CD14-positive monocyte (primary cell): ENCODE measurements at regions not wholly inside any gene's neighbourhood (a gene's known extent, or its start where the extent isn't known, plus 50 kb on each side); places are given as distances from the start of the nearest gene placed in this dataset.

ENCODE experiments used
- DNase-seq, 3 donors: peaks; one replicate each; pipeline ENCODE4 v3.0.0-alpha.2; 2011 to 2022
- H2AFZ ChIP-seq: 2 replicates; pipeline ENCODE4 v1.6.0; 2012; ENCODE audit warnings: mild to moderate bottlenecking, low read depth, low read length, inconsistent platforms; ENCODE audit not compliant: insufficient read depth, poor library complexity, severe bottlenecking
- H3K27ac ChIP-seq, 2 donors: 1 replicate in 1 of 2; 2 replicates in 1 of 2; pipeline ENCODE4 v1.5.1; 2012 to 2013; ENCODE audit warnings: low read length in 2 of 2, control low read depth in 1 of 2, inconsistent platforms in 1 of 2, low read depth in 1 of 2, mild to moderate bottlenecking in 1 of 2
- H3K27me3 ChIP-seq, 2 donors: one replicate each; pipeline versions ENCODE4 v1.6.0 to v1.6.1; 2011 to 2013; ENCODE audit warnings: low read length in 2 of 2; ENCODE audit not compliant: control insufficient read depth in 2 of 2, insufficient read depth in 2 of 2
- H3K36me3 ChIP-seq, 2 donors: replicated peaks in 1 of 2; 1 replicate in 1 of 2; 2 replicates in 1 of 2; pipeline versions ENCODE4 v1.5.1 to v1.6.1; 2012 to 2013; ENCODE audit warnings: low read length in 2 of 2, control low read depth in 1 of 2, inconsistent platforms in 1 of 2, mild to moderate bottlenecking in 1 of 2; ENCODE audit not compliant: insufficient read depth in 2 of 2, control insufficient read depth in 1 of 2
- H3K4me1 ChIP-seq, 2 donors: 1 replicate in 1 of 2; 2 replicates in 1 of 2; pipeline versions ENCODE4 v1.5.1 to v1.6.1; 2012 to 2013; ENCODE audit warnings: low read length in 2 of 2, control low read depth in 1 of 2, inconsistent platforms in 1 of 2, mild to moderate bottlenecking in 1 of 2, moderate library complexity in 1 of 2; ENCODE audit not compliant: insufficient read depth in 2 of 2, control insufficient read depth in 1 of 2
- H3K4me2 ChIP-seq: replicated peaks from 2 replicates; pipeline ENCODE3; 2012; ENCODE audit warnings: low read length, moderate library complexity, mild to moderate bottlenecking; ENCODE audit not compliant: poor library complexity, severe bottlenecking; ENCODE audit errors: extremely low read depth
- H3K4me3 ChIP-seq, 3 experiments: fragments of 200-600 bp in 1 of 3; sonication (generic) in 1 of 3; replicated peaks in 1 of 3; 1 replicate in 2 of 3; 2 replicates in 1 of 3; pipeline ENCODE4 v1.5.1; 2011 to 2013; ENCODE audit warnings: low read length in 3 of 3, mild to moderate bottlenecking in 3 of 3, control low read depth in 2 of 3, low read depth in 2 of 3, inconsistent platforms in 1 of 3, moderate library complexity in 1 of 3
- H3K79me2 ChIP-seq: 2 replicates; pipeline ENCODE4 v1.6.0; 2012; ENCODE audit warnings: mild to moderate bottlenecking, control low read depth, inconsistent platforms, low read length, moderate library complexity; ENCODE audit not compliant: insufficient read depth
- H3K9ac ChIP-seq: 2 replicates; pipeline ENCODE4 v1.6.0; 2017; ENCODE audit warnings: low read length, mild to moderate bottlenecking; ENCODE audit not compliant: insufficient read depth, poor library complexity, severe bottlenecking
- H3K9me3 ChIP-seq, 2 donors: replicated peaks in 1 of 2; 1 replicate in 1 of 2; 2 replicates in 1 of 2; pipeline versions ENCODE4 v1.5.1 to v1.6.1; 2012 to 2013; ENCODE audit warnings: low read length in 2 of 2, control low read depth in 1 of 2; ENCODE audit not compliant: control insufficient read depth in 1 of 2, insufficient read depth in 1 of 2
- H4K20me1 ChIP-seq: 2 replicates; pipeline ENCODE4 v1.6.0; 2012; ENCODE audit warnings: mild to moderate bottlenecking, low read length, control low read depth, moderate library complexity; ENCODE audit not compliant: insufficient read depth
- H3K27ac Mint-ChIP-seq, 7 donors: one replicate each; pipeline ENCODE4 v1.8.0; 2020; ENCODE audit warnings: mild to moderate bottlenecking in 7 of 7, mixed read lengths in 7 of 7, moderate library complexity in 6 of 7, inconsistent platforms in 2 of 7
- H3K27me3 Mint-ChIP-seq, 3 donors: one replicate each; pipeline ENCODE4 v1.8.0; 2021 to 2022; ENCODE audit warnings: low read depth in 3 of 3, mild to moderate bottlenecking in 3 of 3, mixed read lengths in 3 of 3, moderate library complexity in 3 of 3, inconsistent platforms in 1 of 3
- H3K36me3 Mint-ChIP-seq, 2 donors: one replicate each; pipeline ENCODE4 v1.8.0; 2020; ENCODE audit warnings: mixed read lengths in 2 of 2, inconsistent platforms in 1 of 2, mild to moderate bottlenecking in 1 of 2
- H3K4me1 Mint-ChIP-seq: one replicate; pipeline ENCODE4 v1.8.0; 2020; ENCODE audit warnings: mild to moderate bottlenecking, mixed read lengths
- H3K4me3 Mint-ChIP-seq, 2 donors: one replicate each; pipeline ENCODE4 v1.8.0; 2020; ENCODE audit warnings: mild to moderate bottlenecking in 2 of 2, mixed read lengths in 2 of 2, moderate library complexity in 1 of 2
- H3K9me3 Mint-ChIP-seq, 7 donors: one replicate each; pipeline ENCODE4 v1.8.0; 2020 to 2022; ENCODE audit warnings: mixed read lengths in 7 of 7, mild to moderate bottlenecking in 6 of 7, moderate library complexity in 6 of 7, inconsistent platforms in 2 of 7
- CTCF ChIP-seq: fragments of 200-600 bp; IDR thresholded peaks from one replicate; pipeline ENCODE4 v1.8.0; 2022; ENCODE audit warnings: antibody characterized with exemption, mild to moderate bottlenecking
- WGBS: methylation state at CpG from one replicate; pipeline ENCODE4 v1.1.5; 2013; ENCODE audit warnings: missing lambda C conversion rate; ENCODE audit not compliant: insufficient coverage; 5-methylcytosine and 5-hydroxymethylcytosine counted together
- intact Hi-C, 2 donors: fragments of 100-400 bp; cut with micrococcal nuclease; formaldehyde crosslinking; loops; one replicate each; pipeline versions ENCODE4 v1.15.0 to v1.15.1; 2023

GRCh38 chr10:112026438-112026837 lies 157.1 kb downstream of the GPAM start:
- H3K27ac ChIP-seq, result no peak overlapping the region
- H3K9me3 ChIP-seq, result peaks cover 10 to 26% of the 10 kb centered on the region in 2 donors
- WGBS, result 63% methylated on average over 2 of the region's 4 CpGs
- no peaks in the 10 kb centered on the region for H3K79me2 ChIP-seq
- H3K4me3 ChIP-seq, result no peak overlapping the region
- H3K9ac ChIP-seq, result no peak overlapping the region
- Mint-ChIP-seq H3K9me3 (peaks cover 0 to 7% (median 3%) of the 10 kb centered on the region in 7 donors), H3K4me3 (no peak overlapping the region), H3K4me1 (no peaks in the 10 kb centered on the region), H3K27me3 (no peaks in the 10 kb centered on the region), H3K27ac (no peak overlapping the region), H3K36me3 (no peaks in the 10 kb centered on the region)
- no peaks in the 10 kb centered on the region for H3K36me3 ChIP-seq
- H4K20me1 ChIP-seq, result no peaks in the 10 kb centered on the region
- H2AFZ ChIP-seq, result no peak overlapping the region
- no peak for DNase-seq
- H3K27me3 ChIP-seq, result no peaks in the 10 kb centered on the region
- no peak overlapping the region for H3K4me2 ChIP-seq
- intact Hi-C loops, result no loop called here
- no peak for TF ChIP-seq CTCF
- H3K4me1 ChIP-seq, result no peaks in the 10 kb centered on the region

- no peaks in the 10 kb centered on the region for H3K27me3 ChIP-seq
These were observed 155.8 kb downstream of the GPAM start for GRCh38 chr10:112027731-112028280.

More at GRCh38 chr10:112027731-112028280, 155.8 kb downstream of the GPAM start:
- Histone ChIP-seq H4K20me1 (no peaks in the 10 kb centered on the region), H3K4me1 (no peaks in the 10 kb centered on the region), H3K9me3 (peaks cover 10 to 28% of the 10 kb centered on the region in 2 donors), H3K9ac (no peak overlapping the region), H3K79me2 (no peaks in the 10 kb centered on the region), H2AFZ (no peak overlapping the region), H3K4me2 (no peak overlapping the region), H3K36me3 (no peaks in the 10 kb centered on the region), H3K27ac (no peak overlapping the region), H3K4me3 (no peak overlapping the region)
- no peak for TF ChIP-seq CTCF
- H3K27ac Mint-ChIP-seq, result no peak overlapping the region
- intact Hi-C loops, result no loop called here
- H3K9me3 Mint-ChIP-seq, result peaks cover 0 to 8% (median 5%) of the 10 kb centered on the region in 7 donors
- H3K36me3 Mint-ChIP-seq, result no peaks in the 10 kb centered on the region
- H3K4me1 Mint-ChIP-seq, result no peaks in the 10 kb centered on the region
- H3K27me3 Mint-ChIP-seq, result no peaks in the 10 kb centered on the region
- H3K4me3 Mint-ChIP-seq, result no peak overlapping the region
- no CpG with 5 or more reads among the region's 4 CpGs for WGBS
- DNase-seq, result no peak
